ENCODE measurements at regions not wholly inside any gene's neighbourhood (a gene's known extent, or its start where the extent isn't known, plus 50 kb on each side); places are given as distances from the start of the nearest gene placed in this dataset.

DNA sequence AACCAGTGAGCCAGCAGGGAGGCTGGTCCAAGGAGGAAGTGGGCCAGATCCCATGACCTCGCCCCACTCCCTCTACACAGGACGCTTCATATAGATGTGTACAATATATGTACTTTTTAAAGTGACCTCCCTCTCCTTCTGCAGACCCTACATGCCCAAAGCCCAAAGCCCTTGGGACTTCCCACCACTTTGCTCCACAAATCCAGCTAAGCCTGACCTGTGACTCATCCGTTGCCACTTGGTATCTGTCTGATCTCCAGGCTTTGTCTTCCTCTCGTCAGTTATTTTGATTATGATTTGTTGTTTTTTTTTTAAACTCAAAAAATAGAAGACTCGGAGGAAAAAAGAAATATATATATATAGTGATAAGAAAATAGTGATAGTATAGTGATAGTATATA lies 470.8 kb downstream of the KCNJ3 start:
- Mint-ChIP-seq H3K9me3 (ENCODE audit: unreplicated experiment) (no peaks in the 10 kb centered on the region), H3K36me3 (ENCODE audit: insufficient read depth, unreplicated experiment) (no peaks in the 10 kb centered on the region), H3K4me3 (ENCODE audit: unreplicated experiment) (no peak overlapping the region), H3K4me1 (ENCODE audit: insufficient read depth, unreplicated experiment) (no peaks in the 10 kb centered on the region), H3K27me3 (ENCODE audit: insufficient read depth, unreplicated experiment) (peaks cover 23% of the 10 kb centered on the region), H3K27ac (ENCODE audit: low read depth, unreplicated experiment) (no peak overlapping the region)
- CTCF ChIA-PET, result no interaction called here
- POLR2A ChIA-PET, result no interaction called here
- TF ChIP-seq, protein P1, sequence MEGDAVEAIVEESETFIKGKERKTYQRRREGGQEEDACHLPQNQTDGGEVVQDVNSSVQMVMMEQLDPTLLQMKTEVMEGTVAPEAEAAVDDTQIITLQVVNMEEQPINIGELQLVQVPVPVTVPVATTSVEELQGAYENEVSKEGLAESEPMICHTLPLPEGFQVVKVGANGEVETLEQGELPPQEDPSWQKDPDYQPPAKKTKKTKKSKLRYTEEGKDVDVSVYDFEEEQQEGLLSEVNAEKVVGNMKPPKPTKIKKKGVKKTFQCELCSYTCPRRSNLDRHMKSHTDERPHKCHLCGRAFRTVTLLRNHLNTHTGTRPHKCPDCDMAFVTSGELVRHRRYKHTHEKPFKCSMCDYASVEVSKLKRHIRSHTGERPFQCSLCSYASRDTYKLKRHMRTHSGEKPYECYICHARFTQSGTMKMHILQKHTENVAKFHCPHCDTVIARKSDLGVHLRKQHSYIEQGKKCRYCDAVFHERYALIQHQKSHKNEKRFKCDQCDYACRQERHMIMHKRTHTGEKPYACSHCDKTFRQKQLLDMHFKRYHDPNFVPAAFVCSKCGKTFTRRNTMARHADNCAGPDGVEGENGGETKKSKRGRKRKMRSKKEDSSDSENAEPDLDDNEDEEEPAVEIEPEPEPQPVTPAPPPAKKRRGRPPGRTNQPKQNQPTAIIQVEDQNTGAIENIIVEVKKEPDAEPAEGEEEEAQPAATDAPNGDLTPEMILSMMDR (IDR thresholded peaks at IDR 0.05; ENCODE audit: unreplicated experiment), result no peak
- intact Hi-C loops (cut with micrococcal nuclease), result no loop called here
- no peak for DNase-seq (ENCODE audit: unreplicated experiment)
- BruUV-seq (replicated peaks), result no TSS peak

DNA sequence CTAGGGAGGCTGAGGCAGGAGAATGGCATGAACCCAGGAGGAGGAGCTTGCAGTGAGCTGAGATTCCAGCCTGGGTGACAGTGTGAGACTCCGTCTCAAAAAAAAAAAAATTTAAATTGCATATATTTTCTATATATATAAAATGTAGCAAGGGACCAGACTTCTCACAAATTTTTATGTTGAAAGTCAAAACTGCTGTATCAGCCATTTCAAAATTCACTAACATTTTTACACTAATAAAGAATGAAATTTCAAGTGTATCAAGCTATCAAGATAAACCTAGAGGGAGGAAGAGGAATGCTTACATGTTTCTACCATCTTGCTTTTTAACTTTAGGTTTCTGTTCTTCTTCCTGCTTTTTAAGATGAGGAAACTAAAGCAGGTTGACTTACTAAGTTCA lies 464.0 kb downstream of the KCNJ3 start:
- ChIA-PET CTCF (interaction anchor here (1.5 kb wide), 1 partner anchor 10 kb away, joined by 5 read pairs; no protein-coding TSS in a partner anchor), POLR2A (no interaction called here)
- H3K27ac Mint-ChIP-seq (ENCODE audit: low read depth, unreplicated experiment), result no peak overlapping the region
- TF ChIP-seq, protein P1 (IDR thresholded peaks at IDR 0.05; ENCODE audit: unreplicated experiment), result no peak
- no peak overlapping the region for H3K4me3 Mint-ChIP-seq (ENCODE audit: unreplicated experiment)
- no peak for DNase-seq (ENCODE audit: unreplicated experiment)
- H3K36me3 Mint-ChIP-seq (ENCODE audit: insufficient read depth, unreplicated experiment), result no peaks in the 10 kb centered on the region
- BruUV-seq (replicated peaks), result no TSS peak
- peaks cover 29% of the 10 kb centered on the region for H3K27me3 Mint-ChIP-seq (ENCODE audit: insufficient read depth, unreplicated experiment)
- no peaks in the 10 kb centered on the region for H3K9me3 Mint-ChIP-seq (ENCODE audit: unreplicated experiment)
- intact Hi-C loops (cut with micrococcal nuclease), result no loop called here
- no peaks in the 10 kb centered on the region for H3K4me1 Mint-ChIP-seq (ENCODE audit: insufficient read depth, unreplicated experiment)

DNA sequence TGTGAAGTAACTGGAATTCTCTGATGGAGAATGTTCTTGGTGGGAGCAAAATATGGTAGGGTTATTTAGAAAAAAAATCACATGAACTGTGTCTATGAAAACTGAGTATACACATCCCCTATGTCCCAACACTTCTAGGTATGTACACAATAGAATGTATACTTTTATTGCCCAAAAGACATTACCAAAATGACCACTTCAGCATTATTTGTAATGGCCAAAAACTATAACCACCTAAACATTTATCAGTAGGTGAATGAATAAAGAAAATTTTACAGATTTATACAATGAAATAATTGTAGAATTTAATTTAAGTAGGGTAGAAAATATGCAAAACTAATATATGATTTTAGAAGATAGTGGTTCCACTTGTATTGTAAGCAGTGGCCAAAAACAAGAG lies 462.8 kb downstream of the KCNJ3 start:
- no peaks in the 10 kb centered on the region for H3K9me3 Mint-ChIP-seq (ENCODE audit: unreplicated experiment)

GRCh38 chr2:155157711-155158110 lies 459.2 kb downstream of the KCNJ3 start:
- no peak overlapping the region for H3K4me3 Mint-ChIP-seq (ENCODE audit: unreplicated experiment)
- no TSS peak for BruUV-seq (replicated peaks)
- H3K36me3 Mint-ChIP-seq (ENCODE audit: insufficient read depth, unreplicated experiment), result no peaks in the 10 kb centered on the region
- ChIA-PET CTCF (interaction anchor here (0.6 to 1.2 kb wide), 2 partner anchors 9 to 322 kb away, joined by 3 to 4 read pairs; no protein-coding TSS in a partner anchor), POLR2A (no interaction called here)
- intact Hi-C loops (cut with micrococcal nuclease), result no loop called here
- no peaks in the 10 kb centered on the region for H3K9me3 Mint-ChIP-seq (ENCODE audit: unreplicated experiment)
- H3K4me1 Mint-ChIP-seq (ENCODE audit: insufficient read depth, unreplicated experiment), result no peaks in the 10 kb centered on the region
- no peak overlapping the region for H3K27ac Mint-ChIP-seq (ENCODE audit: low read depth, unreplicated experiment)
- TF ChIP-seq, protein P1 (IDR thresholded peaks at IDR 0.05; ENCODE audit: unreplicated experiment), result no peak
- no peak for DNase-seq (ENCODE audit: unreplicated experiment)
- H3K27me3 Mint-ChIP-seq (ENCODE audit: insufficient read depth, unreplicated experiment), result peaks cover 42% of the 10 kb centered on the region

More for the DNA sequence above, 462.8 kb downstream of the KCNJ3 start:
- Mint-ChIP-seq H3K4me3 (ENCODE audit: unreplicated experiment) (no peak overlapping the region), H3K27me3 (ENCODE audit: insufficient read depth, unreplicated experiment) (peaks cover 34% of the 10 kb centered on the region), H3K27ac (ENCODE audit: low read depth, unreplicated experiment) (no peak overlapping the region), H3K4me1 (ENCODE audit: insufficient read depth, unreplicated experiment) (no peaks in the 10 kb centered on the region), H3K36me3 (ENCODE audit: insufficient read depth, unreplicated experiment) (no peaks in the 10 kb centered on the region)
- intact Hi-C loops (cut with micrococcal nuclease), result no loop called here
- BruUV-seq (replicated peaks), result no TSS peak
- DNase-seq (ENCODE audit: unreplicated experiment), result no peak
- ChIA-PET CTCF (no interaction called here), POLR2A (no interaction called here)
- TF ChIP-seq, protein P1 (IDR thresholded peaks at IDR 0.05; ENCODE audit: unreplicated experiment), result no peak

All from MCF 10A (cell line).